ENCODE measurements at regions not wholly inside any gene's neighbourhood (a gene's known extent, or its start where the extent isn't known, plus 50 kb on each side); places are given as distances from the start of the nearest gene placed in this dataset.

- TF ChIP-seq CTCF (conservative IDR thresholded peaks at IDR 0.05; ENCODE audit: low read length) = no peak
- no peak for TF ChIP-seq EZH2phosphoT487 (IDR thresholded peaks at IDR 0.05; ENCODE audit: borderline replicate concordance)
Observed at GRCh38 chr4:19748519-19749479, 502.9 kb upstream of the SLIT2 start.

All from Loucy (cell line).